K562 (cell line): ENCODE measurements at regions not wholly inside any gene's neighbourhood (a gene's known extent, or its start where the extent isn't known, plus 50 kb on each side); places are given as distances from the start of the nearest gene placed in this dataset.

Source experiments
- CTCFL ChIP-seq: IDR thresholded peaks from 2 replicates; pipeline ENCODE4 v1.6.1; 2011; ENCODE audit warnings: borderline replicate concordance, low read depth, mild to moderate bottlenecking, moderate library complexity, low read length; ENCODE audit not compliant: insufficient read depth, poor library complexity, severe bottlenecking
- HIVEP1 ChIP-seq: fragments of 250-450 bp; sonication (Bioruptor Pico); IDR thresholded peaks from 2 replicates; pipeline ENCODE4 v1.4.0; 2020; ENCODE audit warnings: mild to moderate bottlenecking
- HNRNPK ChIP-seq: fragments of 200-400 bp; formaldehyde crosslinking; IDR thresholded peaks from one replicate; pipeline ENCODE4 v1.6.1; 2018; ENCODE audit warnings: mild to moderate bottlenecking, low read depth, low read length; ENCODE audit not compliant: poor library complexity, severe bottlenecking
- HNRNPLL ChIP-seq: fragments of 200-400 bp; formaldehyde crosslinking; IDR thresholded peaks from 2 replicates; pipeline ENCODE4 v1.6.1; 2017; ENCODE audit warnings: low read length, low read depth, mild to moderate bottlenecking; ENCODE audit not compliant: poor library complexity, severe bottlenecking
- PRDM10 ChIP-seq: fragments of 450-650 bp; IDR thresholded peaks from 2 replicates; pipeline ENCODE4 v1.6.1; 2018; ENCODE audit not compliant: partially characterized antibody
- SOX6 ChIP-seq: fragments of 450-650 bp; IDR thresholded peaks from 2 replicates; pipeline ENCODE4 v1.6.1; 2014; ENCODE audit warnings: mild to moderate bottlenecking
- TAF7 ChIP-seq: fragments of 450-650 bp; IDR thresholded peaks from 2 replicates; pipeline ENCODE4 v1.6.1; 2016; ENCODE audit warnings: missing genetic modification characterization, missing compliant biosample characterization
- ZFPM2 ChIP-seq: fragments of 250-450 bp; sonication (Bioruptor Pico); IDR thresholded peaks from 2 replicates; pipeline ENCODE4 v1.5.1; 2022; ENCODE audit warnings: mild to moderate bottlenecking
- ZNF212 ChIP-seq: fragments of 450-650 bp; formaldehyde crosslinking; IDR thresholded peaks from 2 replicates; pipeline ENCODE4 v1.4.0; 2020; ENCODE audit warnings: mild to moderate bottlenecking

- TF ChIP-seq CTCFL, result no peak
- no peak for TF ChIP-seq HNRNPK
- TF ChIP-seq SOX6, result no peak
- TF ChIP-seq TAF7 (tag), result no peak
- TF ChIP-seq HNRNPLL, result no peak
- TF ChIP-seq ZFPM2 (CRISPR knock-in tag), result no peak
- no peak for TF ChIP-seq HIVEP1 (CRISPR knock-in tag)
- TF ChIP-seq PRDM10, result no peak
- TF ChIP-seq ZNF212 (CRISPR knock-in tag), result no peak
Observed at GRCh38 chrX:131782646-131783045, 238.8 kb downstream of the OR13H1 start (continued).
